Neuronal stem cell (in vitro differentiated cells): ENCODE measurements at regions not wholly inside any gene's neighbourhood (a gene's known extent, or its start where the extent isn't known, plus 50 kb on each side); places are given as distances from the start of the nearest gene placed in this dataset.

ENCODE experiments used
- DNase-seq: peaks from one replicate; pipeline ENCODE4 v3.0.0-alpha.2; 2013; ENCODE audit warnings: low spot score
- H2AFZ ChIP-seq: one replicate; pipeline ENCODE4 v1.6.1; 2013; ENCODE audit warnings: mild to moderate bottlenecking, low read length, inconsistent platforms
- H2AK5ac ChIP-seq: 2 replicates; pipeline ENCODE4 v1.6.1; 2013; ENCODE audit warnings: low read depth, mild to moderate bottlenecking, inconsistent platforms, low read length, moderate library complexity, mixed read lengths
- H2BK120ac ChIP-seq: 2 replicates; pipeline ENCODE4 v1.6.1; 2013; ENCODE audit warnings: low read depth, mild to moderate bottlenecking, inconsistent platforms, low read length, moderate library complexity, mixed read lengths
- H2BK12ac ChIP-seq: one replicate; pipeline ENCODE4 v1.6.1; 2013; ENCODE audit warnings: low read length, inconsistent platforms
- H2BK15ac ChIP-seq: 2 replicates; pipeline ENCODE4 v1.6.1; 2013; ENCODE audit warnings: mild to moderate bottlenecking, low read length, inconsistent platforms, mixed read lengths
- H2BK5ac ChIP-seq: one replicate; pipeline ENCODE4 v1.6.1; 2013; ENCODE audit warnings: inconsistent platforms, mild to moderate bottlenecking, low read length, moderate library complexity
- H3K14ac ChIP-seq: one replicate; pipeline ENCODE4 v1.6.1; 2013; ENCODE audit warnings: low read length, inconsistent platforms
- H3K18ac ChIP-seq: 2 replicates; pipeline ENCODE4 v1.6.1; 2013; ENCODE audit warnings: low read length, inconsistent platforms
- H3K23ac ChIP-seq: 2 replicates; pipeline ENCODE4 v1.6.1; 2013; ENCODE audit warnings: low read depth, mild to moderate bottlenecking, mixed read lengths, low read length, inconsistent platforms; ENCODE audit not compliant: poor library complexity
- H3K27ac ChIP-seq: replicated peaks from 3 replicates; pipeline ENCODE4 v1.5.1; 2013; ENCODE audit warnings: low read length, inconsistent platforms
- H3K27me3 ChIP-seq, 3 experiments: 2 replicates each; pipeline ENCODE4 v1.6.1; 2013; ENCODE audit warnings: low read length in 3 of 3, mild to moderate bottlenecking in 2 of 3, inconsistent platforms in 1 of 3, low read depth in 1 of 3, mixed read lengths in 1 of 3, moderate library complexity in 1 of 3; ENCODE audit not compliant: control insufficient read depth in 3 of 3, insufficient read depth in 3 of 3
- H3K36me3 ChIP-seq, 2 donors: replicated peaks in 1 of 2; 2 replicates each; pipeline ENCODE4 v1.6.1; 2013; ENCODE audit warnings: low read length in 2 of 2; ENCODE audit not compliant: control insufficient read depth in 2 of 2, insufficient read depth in 2 of 2
- H3K4ac ChIP-seq: 2 replicates; pipeline ENCODE4 v1.6.1; 2013; ENCODE audit warnings: inconsistent platforms, mild to moderate bottlenecking, low read length, moderate library complexity
- H3K4me1 ChIP-seq, 2 donors: 1 replicate in 1 of 2; 2 replicates in 1 of 2; pipeline ENCODE4 v1.6.1; 2013; ENCODE audit warnings: low read length in 2 of 2, low read depth in 1 of 2; ENCODE audit not compliant: control insufficient read depth in 2 of 2, insufficient read depth in 1 of 2
- H3K4me2 ChIP-seq: one replicate; pipeline ENCODE4 v1.6.1; 2013; ENCODE audit warnings: mild to moderate bottlenecking, low read length, inconsistent platforms; ENCODE audit not compliant: insufficient read depth, poor library complexity, severe bottlenecking
- H3K4me3 ChIP-seq, 2 donors: 2 replicates each; pipeline ENCODE4 v1.5.1; 2013; ENCODE audit warnings: low read length in 2 of 2, mild to moderate bottlenecking in 2 of 2, inconsistent platforms in 1 of 2, moderate library complexity in 1 of 2
- H3K79me1 ChIP-seq: one replicate; pipeline ENCODE4 v1.6.1; 2013; ENCODE audit warnings: low read depth, mild to moderate bottlenecking, inconsistent platforms, low read length, moderate library complexity
- H3K9ac ChIP-seq: one replicate; pipeline ENCODE4 v1.6.1; 2013; ENCODE audit warnings: mild to moderate bottlenecking, low read depth, low read length, inconsistent platforms; ENCODE audit not compliant: poor library complexity
- H3K9me3 ChIP-seq, 2 donors: replicated peaks in 1 of 2; 2 replicates each; pipeline versions ENCODE3 to v1.6.1; 2013; ENCODE audit warnings: low read length in 2 of 2, mild to moderate bottlenecking in 2 of 2, inconsistent platforms in 1 of 2, low read depth in 1 of 2, mixed read lengths in 1 of 2, moderate library complexity in 1 of 2; ENCODE audit not compliant: control insufficient read depth in 2 of 2, insufficient read depth in 1 of 2
- H4K8ac ChIP-seq: one replicate; pipeline ENCODE4 v1.6.1; 2013; ENCODE audit warnings: low read depth, mild to moderate bottlenecking, inconsistent platforms, low read length, moderate library complexity
- H4K91ac ChIP-seq: one replicate; pipeline ENCODE4 v1.6.1; 2013; ENCODE audit warnings: low read length, low read depth, mild to moderate bottlenecking, inconsistent platforms; ENCODE audit not compliant: poor library complexity
- WGBS, 2 donors: extraction: QIAGEN DNeasy Blood & Tissue Kit; methylation state at CpG; one replicate each; pipeline ENCODE4 v1.1.7; 2013; ENCODE audit warnings: missing lambda C conversion rate in 2 of 2, mixed read lengths in 1 of 2; ENCODE audit not compliant: insufficient read length in 2 of 2, insufficient replicate concordance in 1 of 2; ENCODE audit errors: extremely low coverage in 2 of 2; 5-methylcytosine and 5-hydroxymethylcytosine counted together

DNA sequence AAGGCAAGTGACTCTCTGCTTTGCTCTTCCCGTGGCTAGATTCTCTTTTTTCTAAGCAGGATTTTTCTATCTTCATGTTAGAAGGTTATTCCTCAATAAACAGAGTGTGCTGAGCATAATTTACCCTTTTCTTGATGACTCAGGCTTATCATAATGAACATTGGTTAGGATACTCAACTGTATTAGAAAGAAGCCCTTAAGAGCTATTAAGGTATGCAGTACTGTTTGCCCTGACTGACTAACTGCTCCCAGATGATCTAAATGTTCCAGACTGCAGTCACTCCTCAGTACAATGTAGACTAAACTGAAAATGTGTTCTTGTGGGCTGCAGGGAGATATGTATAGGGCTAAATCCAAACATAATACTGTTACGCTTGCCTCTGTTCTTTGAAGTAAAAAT lies 687.8 kb downstream of the NUP35 start:
- Histone ChIP-seq H3K4me2 (no peak overlapping the region), H2AK5ac (no peak overlapping the region), H2BK5ac (no peak overlapping the region), H3K14ac (no peak overlapping the region), H3K9me3 (no peaks in the 10 kb centered on the region), H2BK120ac (no peak overlapping the region), H3K27ac (no peak overlapping the region), H3K36me3 (no peaks in the 10 kb centered on the region), H2AFZ (no peak overlapping the region), H3K4ac (no peak overlapping the region), H2BK15ac (no peak overlapping the region), H4K91ac (no peak overlapping the region), H3K79me1 (no peaks in the 10 kb centered on the region), H3K18ac (no peak overlapping the region), H3K4me3 (no peak overlapping the region), H3K27me3 (no peaks in the 10 kb centered on the region), H3K23ac (no peak overlapping the region), H2BK12ac (no peak overlapping the region), H3K4me1 (no peaks in the 10 kb centered on the region), H4K8ac (no peak overlapping the region), H3K9ac (no peak overlapping the region)
- no CpG with 5 or more reads among the region's 2 CpGs for WGBS, 2 donors
- no peak for DNase-seq

DNA sequence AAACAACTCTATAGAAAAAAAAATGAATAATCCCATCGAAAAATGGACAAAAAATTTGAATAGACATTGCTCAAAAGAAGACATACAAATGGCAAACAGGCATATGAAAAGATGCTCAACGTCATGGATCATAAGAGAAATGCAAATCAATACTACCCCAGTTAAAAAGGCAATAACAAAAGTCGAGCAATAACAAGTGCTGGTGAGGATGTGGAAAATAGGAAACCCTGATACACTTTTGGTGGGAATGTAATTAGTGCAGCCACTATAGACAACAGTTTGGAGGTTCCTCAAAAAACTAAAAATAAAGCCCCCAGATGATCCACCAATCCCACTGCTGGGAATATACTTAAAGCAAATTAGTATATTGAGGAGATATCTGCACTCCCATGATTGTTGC lies 701.5 kb downstream of the NUP35 start:
- no peak overlapping the region for H2AFZ ChIP-seq
- no peak overlapping the region for H3K23ac ChIP-seq
- no peak overlapping the region for H3K9ac ChIP-seq
- peaks cover 0 to 2% of the 10 kb centered on the region in 2 donors for H3K9me3 ChIP-seq
- DNase-seq, result no peak
- H2BK12ac ChIP-seq, result no peak overlapping the region
- no peak overlapping the region for H2AK5ac ChIP-seq
- no peak overlapping the region for H2BK120ac ChIP-seq
- H3K27me3 ChIP-seq, result no peaks in the 10 kb centered on the region
- H3K27ac ChIP-seq, result no peak overlapping the region
- no peaks in the 10 kb centered on the region for H3K79me1 ChIP-seq
- H3K36me3 ChIP-seq, result no peaks in the 10 kb centered on the region
- no peak overlapping the region for H3K4me3 ChIP-seq
- H2BK15ac ChIP-seq, result no peak overlapping the region
- no peak overlapping the region for H3K18ac ChIP-seq
- no peak overlapping the region for H3K14ac ChIP-seq
- H2BK5ac ChIP-seq, result no peak overlapping the region
- H3K4ac ChIP-seq, result no peak overlapping the region
- no peaks in the 10 kb centered on the region for H3K4me1 ChIP-seq
- no CpG with 5 or more reads among the region's 3 CpGs for WGBS, 2 donors
- H4K91ac ChIP-seq, result no peak overlapping the region
- H3K4me2 ChIP-seq, result no peak overlapping the region
- no peak overlapping the region for H4K8ac ChIP-seq

DNA sequence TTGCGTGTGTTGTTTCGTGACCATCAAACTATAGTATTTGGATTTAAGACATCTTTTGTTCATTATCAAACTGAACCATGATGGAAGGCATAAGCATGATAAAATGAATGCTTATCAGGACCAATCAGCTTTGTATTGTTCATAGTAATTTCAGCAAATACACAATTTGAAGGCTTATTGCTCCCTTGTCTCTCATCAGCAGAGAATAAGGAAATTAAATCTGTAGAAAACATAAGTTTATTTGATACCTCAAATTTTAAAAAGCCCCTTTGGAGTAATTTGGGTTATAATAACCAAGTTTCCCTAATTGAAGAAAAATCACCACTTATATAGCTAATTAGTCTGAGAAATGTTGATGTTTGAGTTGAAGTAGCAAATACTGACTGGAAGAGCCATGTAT lies 705.7 kb downstream of the NUP35 start:
- H3K23ac ChIP-seq, result no peak overlapping the region
- H3K4me1 ChIP-seq, result no peaks in the 10 kb centered on the region
- H3K4me3 ChIP-seq, result no peak overlapping the region
- WGBS, 2 donors, result no CpG with 5 or more reads among the region's 2 CpGs
- no peak for DNase-seq
- H3K27me3 ChIP-seq, result no peaks in the 10 kb centered on the region
- H2AK5ac ChIP-seq, result no peak overlapping the region
- no peaks in the 10 kb centered on the region for H3K36me3 ChIP-seq
- H4K91ac ChIP-seq, result no peak overlapping the region
- H3K79me1 ChIP-seq, result no peaks in the 10 kb centered on the region
- H3K9me3 ChIP-seq, result peaks cover 0 to 2% of the 10 kb centered on the region in 2 donors
- H3K27ac ChIP-seq, result no peak overlapping the region
- H2AFZ ChIP-seq, result no peak overlapping the region
- no peak overlapping the region for H3K9ac ChIP-seq
- H2BK15ac ChIP-seq, result no peak overlapping the region
- no peak overlapping the region for H3K4me2 ChIP-seq
- no peak overlapping the region for H3K14ac ChIP-seq
- no peak overlapping the region for H2BK12ac ChIP-seq
- H3K18ac ChIP-seq, result no peak overlapping the region
- H2BK5ac ChIP-seq, result no peak overlapping the region
- no peak overlapping the region for H2BK120ac ChIP-seq
- no peak overlapping the region for H4K8ac ChIP-seq
- no peak overlapping the region for H3K4ac ChIP-seq

DNA sequence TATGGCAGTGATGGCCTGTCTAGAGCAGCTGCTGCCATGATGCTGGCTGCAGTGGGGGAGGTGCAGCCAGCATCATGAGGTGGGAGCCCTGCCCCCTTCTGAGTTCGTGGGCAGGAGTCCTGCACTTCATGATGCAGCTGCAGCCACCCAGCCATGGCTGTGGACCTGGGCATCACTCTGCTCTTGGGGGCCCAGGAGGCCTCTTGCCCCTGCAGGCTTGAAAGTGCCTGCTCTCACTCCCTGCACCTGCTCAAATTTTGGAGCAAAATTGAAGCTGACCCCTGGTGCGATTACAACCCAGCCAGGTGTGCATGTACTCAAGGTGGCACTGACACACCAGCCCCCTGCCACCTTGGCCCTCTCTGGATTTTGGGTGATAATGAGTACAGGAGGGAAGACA lies 712.9 kb downstream of the NUP35 start:
- DNase-seq, result no peak
- H3K9ac ChIP-seq, result no peak overlapping the region
- peak overlapping the region; percentile 44 for H3K18ac ChIP-seq
- no CpG with 5 or more reads among the region's 2 CpGs for WGBS, 2 donors
- no peaks in the 10 kb centered on the region for H3K4me1 ChIP-seq
- no peak overlapping the region for H3K4me3 ChIP-seq
- H4K91ac ChIP-seq, result no peak overlapping the region
- H3K4ac ChIP-seq, result no peak overlapping the region
- no peak overlapping the region for H3K14ac ChIP-seq
- H3K23ac ChIP-seq, result no peak overlapping the region
- H4K8ac ChIP-seq, result no peak overlapping the region
- no peaks in the 10 kb centered on the region for H3K9me3 ChIP-seq
- no peak overlapping the region for H2AK5ac ChIP-seq
- no peak overlapping the region for H2BK5ac ChIP-seq
- no peaks in the 10 kb centered on the region for H3K79me1 ChIP-seq
- H2BK12ac ChIP-seq, result no peak overlapping the region
- no peaks in the 10 kb centered on the region for H3K36me3 ChIP-seq
- H3K4me2 ChIP-seq, result no peak overlapping the region
- no peak overlapping the region for H3K27ac ChIP-seq
- H2BK15ac ChIP-seq, result no peak overlapping the region
- no peak overlapping the region for H2AFZ ChIP-seq
- no peak overlapping the region for H2BK120ac ChIP-seq
- no peaks in the 10 kb centered on the region for H3K27me3 ChIP-seq
